ENCODE measurements at regions not wholly inside any gene's neighbourhood (a gene's known extent, or its start where the extent isn't known, plus 50 kb on each side); places are given as distances from the start of the nearest gene placed in this dataset.

GRCh38 chr4:34412911-34413310, 1831.4 kb downstream of the ARAP2 start:
- TF ChIP-seq GATA2 (IDR thresholded peaks at IDR 0.05; ENCODE audit: low read depth, low read length) (no peak), GATA3 (IDR thresholded peaks at IDR 0.05; ENCODE audit: low read depth, low read length) (no peak)

Data from SH-SY5Y (cell line).